Activated CD4-positive, alpha-beta T cell treated with anti-CD3 and anti-CD28 coated beads, Interleukin-2, amount 10 ng/mL, durations not matched to agents 7 days and 5 days (primary cell): ENCODE measurements at regions not wholly inside any gene's neighbourhood (a gene's known extent, or its start where the extent isn't known, plus 50 kb on each side); places are given as distances from the start of the nearest gene placed in this dataset.

Experiments
- CTCF ChIA-PET: fragments of 350-600 bp; sonication (Branson Sonifier 250); formaldehyde crosslinking; loops from one replicate; lab custom pipeline; 2021; ENCODE audit warnings: antibody characterized with exemption; lab: Charles Lee
- POLR2A ChIA-PET: fragments of 350-600 bp; sonication (Branson Sonifier 250); formaldehyde crosslinking; loops from one replicate; lab custom pipeline; 2021; ENCODE audit warnings: antibody characterized with exemption; lab: Charles Lee
- DNase-seq: peaks from one replicate; pipeline ENCODE4 v3.0.0-alpha.2; 2020
- H3K27ac Mint-ChIP-seq: one replicate; pipeline ENCODE4 v1.8.0; 2021; ENCODE audit warnings: mild to moderate bottlenecking, moderate library complexity, mixed read lengths
- H3K27me3 Mint-ChIP-seq: one replicate; pipeline ENCODE4 v1.8.0; 2021; ENCODE audit warnings: mixed read lengths
- H3K36me3 Mint-ChIP-seq: one replicate; pipeline ENCODE4 v1.8.0; 2021; ENCODE audit warnings: low read depth, mixed read lengths
- H3K4me1 Mint-ChIP-seq: one replicate; pipeline ENCODE4 v1.8.0; 2021; ENCODE audit warnings: mixed read lengths
- H3K4me3 Mint-ChIP-seq: one replicate; pipeline ENCODE4 v1.8.0; 2021; ENCODE audit warnings: mild to moderate bottlenecking, moderate library complexity, mixed read lengths
- H3K9me3 Mint-ChIP-seq: one replicate; pipeline ENCODE4 v1.8.0; 2021; ENCODE audit warnings: mixed read lengths

GRCh38 chr10:118163217-118163616, 116.5 kb upstream of the RAB11FIP2 start:
- DNase-seq, result no peak
- H3K4me1 Mint-ChIP-seq, result no peaks in the 10 kb centered on the region
- peaks cover 5% of the 10 kb centered on the region for H3K27me3 Mint-ChIP-seq
- POLR2A ChIA-PET, result no interaction called here
- H3K9me3 Mint-ChIP-seq, result no peaks in the 10 kb centered on the region
- no peak overlapping the region for H3K27ac Mint-ChIP-seq
- CTCF ChIA-PET, result no interaction called here
- no peaks in the 10 kb centered on the region for H3K36me3 Mint-ChIP-seq
- H3K4me3 Mint-ChIP-seq, result no peak overlapping the region

- POLR2A ChIA-PET, result no interaction called here
- Mint-ChIP-seq H3K27ac (no peak overlapping the region), H3K4me1 (no peaks in the 10 kb centered on the region), H3K9me3 (no peaks in the 10 kb centered on the region), H3K27me3 (no peaks in the 10 kb centered on the region), H3K36me3 (no peaks in the 10 kb centered on the region), H3K4me3 (no peak overlapping the region)
- CTCF ChIA-PET, result no interaction called here
- DNase-seq, result no peak
Measured at GRCh38 chr10:118161461-118162246, 114.9 kb upstream of the RAB11FIP2 start.

GRCh38 chr10:118153287-118153686, 106.5 kb upstream of the RAB11FIP2 start:
- ChIA-PET CTCF (no interaction called here), POLR2A (no interaction called here)
- no peak overlapping the region for H3K27ac Mint-ChIP-seq
- DNase-seq, result no peak
- H3K36me3 Mint-ChIP-seq, result no peaks in the 10 kb centered on the region
- H3K4me3 Mint-ChIP-seq, result no peak overlapping the region
- peaks cover 8% of the 10 kb centered on the region for H3K27me3 Mint-ChIP-seq
- no peaks in the 10 kb centered on the region for H3K4me1 Mint-ChIP-seq
- H3K9me3 Mint-ChIP-seq, result peaks cover 4% of the 10 kb centered on the region

GRCh38 chr10:118151461-118151860, 104.7 kb upstream of the RAB11FIP2 start:
- no peaks in the 10 kb centered on the region for H3K4me1 Mint-ChIP-seq
- peaks cover 3% of the 10 kb centered on the region for H3K9me3 Mint-ChIP-seq
- ChIA-PET POLR2A (no interaction called here), CTCF (no interaction called here)
- no peak overlapping the region for H3K4me3 Mint-ChIP-seq
- H3K36me3 Mint-ChIP-seq, result no peaks in the 10 kb centered on the region
- peaks cover 13% of the 10 kb centered on the region for H3K27me3 Mint-ChIP-seq
- no peak for DNase-seq
- H3K27ac Mint-ChIP-seq, result no peak overlapping the region

GRCh38 chr10:118148247-118148646, 101.5 kb upstream of the RAB11FIP2 start:
- ChIA-PET CTCF (no interaction called here), POLR2A (no interaction called here)
- no peak overlapping the region for H3K4me3 Mint-ChIP-seq
- no peaks in the 10 kb centered on the region for H3K36me3 Mint-ChIP-seq
- H3K27ac Mint-ChIP-seq, result no peak overlapping the region
- no peak for DNase-seq
- no peaks in the 10 kb centered on the region for H3K9me3 Mint-ChIP-seq
- H3K27me3 Mint-ChIP-seq, result peaks cover 9% of the 10 kb centered on the region
- no peaks in the 10 kb centered on the region for H3K4me1 Mint-ChIP-seq

GRCh38 chr10:118145256-118145655, 98.5 kb upstream of the RAB11FIP2 start:
- Mint-ChIP-seq H3K27ac (no peak overlapping the region), H3K36me3 (no peaks in the 10 kb centered on the region), H3K9me3 (no peaks in the 10 kb centered on the region), H3K4me3 (no peak overlapping the region), H3K27me3 (peaks cover 11% of the 10 kb centered on the region), H3K4me1 (no peaks in the 10 kb centered on the region)
- DNase-seq, result no peak
- ChIA-PET CTCF (no interaction called here), POLR2A (no interaction called here)

GRCh38 chr10:118141471-118141870, 94.7 kb upstream of the RAB11FIP2 start:
- ChIA-PET POLR2A (no interaction called here), CTCF (no interaction called here)
- no peaks in the 10 kb centered on the region for H3K9me3 Mint-ChIP-seq
- H3K4me3 Mint-ChIP-seq, result no peak overlapping the region
- no peaks in the 10 kb centered on the region for H3K36me3 Mint-ChIP-seq
- H3K4me1 Mint-ChIP-seq, result no peaks in the 10 kb centered on the region
- peaks cover 11% of the 10 kb centered on the region for H3K27me3 Mint-ChIP-seq
- H3K27ac Mint-ChIP-seq, result no peak overlapping the region
- no peak for DNase-seq

- ChIA-PET POLR2A (no interaction called here), CTCF (no interaction called here)
- no peak overlapping the region for H3K27ac Mint-ChIP-seq
- peaks cover 15% of the 10 kb centered on the region for H3K27me3 Mint-ChIP-seq
- no peak for DNase-seq
- H3K36me3 Mint-ChIP-seq, result no peaks in the 10 kb centered on the region
- H3K4me1 Mint-ChIP-seq, result no peaks in the 10 kb centered on the region
- no peaks in the 10 kb centered on the region for H3K9me3 Mint-ChIP-seq
- no peak overlapping the region for H3K4me3 Mint-ChIP-seq
Measured at GRCh38 chr10:118139321-118139720, 92.6 kb upstream of the RAB11FIP2 start.

GRCh38 chr10:118128675-118129074, 81.9 kb upstream of the RAB11FIP2 start:
- Mint-ChIP-seq H3K27me3 (peaks cover 6% of the 10 kb centered on the region), H3K4me1 (no peaks in the 10 kb centered on the region), H3K36me3 (no peaks in the 10 kb centered on the region), H3K27ac (no peak overlapping the region), H3K4me3 (no peak overlapping the region), H3K9me3 (peaks cover 4% of the 10 kb centered on the region)
- ChIA-PET POLR2A (no interaction called here), CTCF (no interaction called here)
- DNase-seq, result no peak

GRCh38 chr10:118118716-118119115, 72.0 kb upstream of the RAB11FIP2 start:
- no peak overlapping the region for H3K4me3 Mint-ChIP-seq
- ChIA-PET POLR2A (no interaction called here), CTCF (no interaction called here)
- DNase-seq, result no peak
- H3K27ac Mint-ChIP-seq, result no peak overlapping the region
- H3K36me3 Mint-ChIP-seq, result no peaks in the 10 kb centered on the region
- H3K27me3 Mint-ChIP-seq, result peaks cover 24% of the 10 kb centered on the region
- H3K4me1 Mint-ChIP-seq, result peaks cover 8% of the 10 kb centered on the region
- H3K9me3 Mint-ChIP-seq, result no peaks in the 10 kb centered on the region

- Mint-ChIP-seq H3K9me3 (no peaks in the 10 kb centered on the region), H3K4me1 (peaks cover 8% of the 10 kb centered on the region), H3K4me3 (no peak overlapping the region), H3K27ac (no peak overlapping the region), H3K36me3 (no peaks in the 10 kb centered on the region), H3K27me3 (peaks cover 20% of the 10 kb centered on the region)
- ChIA-PET POLR2A (no interaction called here), CTCF (no interaction called here)
- DNase-seq, result no peak
Measured at GRCh38 chr10:118116715-118117449, 70.1 kb upstream of the RAB11FIP2 start.

GRCh38 chr10:118116362-118116714, 69.6 kb upstream of the RAB11FIP2 start:
- H3K27me3 Mint-ChIP-seq, result peaks cover 19% of the 10 kb centered on the region
- H3K36me3 Mint-ChIP-seq, result no peaks in the 10 kb centered on the region
- CTCF ChIA-PET, result no interaction called here
- no peak overlapping the region for H3K4me3 Mint-ChIP-seq
- DNase-seq, result no peak
- peaks cover 8% of the 10 kb centered on the region for H3K4me1 Mint-ChIP-seq
- no peaks in the 10 kb centered on the region for H3K9me3 Mint-ChIP-seq
- H3K27ac Mint-ChIP-seq, result no peak overlapping the region
- POLR2A ChIA-PET, result no interaction called here

GRCh38 chr10:118115701-118116100, 69.0 kb upstream of the RAB11FIP2 start:
- ChIA-PET POLR2A (no interaction called here), CTCF (no interaction called here)

More at GRCh38 chr10:118115701-118116100, 69.0 kb upstream of the RAB11FIP2 start:
- Mint-ChIP-seq H3K4me1 (peaks cover 12% of the 10 kb centered on the region), H3K36me3 (no peaks in the 10 kb centered on the region), H3K27ac (no peak overlapping the region), H3K4me3 (no peak overlapping the region), H3K27me3 (peaks cover 14% of the 10 kb centered on the region), H3K9me3 (no peaks in the 10 kb centered on the region)
- DNase-seq, result no peak
